GM21390 (cell line): ENCODE measurements at regions not wholly inside any gene's neighbourhood (a gene's known extent, or its start where the extent isn't known, plus 50 kb on each side); places are given as distances from the start of the nearest gene placed in this dataset.

ENCODE experiments used
- ATAC-seq: cut with Tn5 transposase; IDR thresholded peaks from one replicate; pipeline ENCODE4 v1.9.1; 2021; ENCODE audit not compliant: unreplicated experiment

DNA sequence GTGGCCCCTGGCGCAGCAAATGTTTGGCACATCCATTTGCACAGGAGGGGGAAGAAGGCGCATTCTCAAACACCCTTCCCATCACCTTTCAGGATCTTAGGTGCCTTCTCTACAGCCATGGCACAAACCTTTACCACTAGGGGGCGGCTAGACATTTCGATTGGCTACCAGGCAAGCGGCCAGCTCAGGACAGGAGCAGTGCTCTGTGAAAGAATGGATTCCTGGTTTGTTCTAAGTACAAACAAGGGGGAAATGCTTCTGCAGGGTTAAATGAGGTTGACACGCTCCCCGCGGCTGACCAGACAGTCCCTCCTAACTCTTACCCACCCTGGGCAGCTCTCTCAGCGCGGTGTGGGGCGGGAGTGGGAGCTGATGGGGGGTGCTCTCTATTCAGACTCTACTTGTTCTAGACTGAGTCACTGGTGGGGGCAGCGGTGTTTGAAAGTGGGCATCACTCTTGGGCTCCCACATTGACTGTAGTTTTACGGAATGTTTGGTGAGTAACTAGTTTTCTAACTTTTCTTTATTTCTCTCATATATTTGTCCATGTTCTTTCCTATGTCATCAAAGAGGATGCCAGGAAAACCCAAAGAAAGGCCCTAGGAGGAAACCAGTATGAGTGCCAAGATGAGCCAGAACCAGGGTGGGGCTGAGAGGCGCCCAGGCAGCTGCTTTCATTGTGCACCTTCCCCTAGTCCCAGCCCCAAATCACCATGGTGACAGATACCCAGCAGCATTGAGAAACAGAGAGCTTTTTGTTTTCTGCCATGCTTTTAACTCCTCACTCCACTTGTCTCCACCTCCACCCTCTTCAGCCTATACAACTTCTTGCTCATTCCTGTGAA is 61.4 kb upstream of the GPR158 start:
- ATAC-seq = peak; percentile 91

GRCh38 chr10:25114036-25114411 is 60.8 kb upstream of the GPR158 start:
- ATAC-seq = no peak

- no peak for ATAC-seq
Measured at GRCh38 chr10:25117757-25118156, 57.0 kb upstream of the GPR158 start.

DNA sequence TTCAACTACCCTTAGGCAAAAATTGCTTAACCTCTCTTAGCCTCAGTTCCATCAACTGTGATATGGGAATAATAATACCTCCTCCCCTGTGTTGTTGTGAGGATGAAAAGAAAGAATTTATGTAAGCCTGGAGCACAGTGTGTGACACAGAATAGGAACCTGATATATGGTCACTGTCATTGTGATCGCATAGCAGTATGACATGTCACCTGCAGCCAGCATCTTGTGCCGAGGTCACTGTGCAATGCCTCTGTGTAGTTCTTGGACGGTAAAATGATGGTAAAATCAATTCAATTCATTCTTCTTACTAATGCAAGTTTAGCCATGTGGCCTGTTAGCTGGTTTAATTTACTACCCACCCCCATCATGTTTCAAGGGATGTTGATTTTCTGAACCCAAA is 54.6 kb upstream of the GPR158 start:
- ATAC-seq = no peak
